Smooth muscle cell (in vitro differentiated cells): ENCODE measurements at regions not wholly inside any gene's neighbourhood (a gene's known extent, or its start where the extent isn't known, plus 50 kb on each side); places are given as distances from the start of the nearest gene placed in this dataset.

ENCODE experiments used
- DNase-seq: peaks from one replicate; lab custom pipeline; 2025; ENCODE audit not compliant: unreplicated experiment; lab: John Stamatoyannopoulos, UW
- H2AFZ ChIP-seq: fragments of 200-600 bp; sonication (generic); 2 replicates; pipeline ENCODE4 v1.6.0; 2016; ENCODE audit warnings: antibody characterized with exemption, low read depth, mild to moderate bottlenecking
- H3F3A ChIP-seq: fragments of 200-600 bp; sonication (generic); 2 replicates; pipeline ENCODE4 v1.6.0; 2017; ENCODE audit warnings: antibody characterized with exemption, low read depth
- H3K27ac ChIP-seq: fragments of 200-600 bp; sonication (generic); 2 replicates; pipeline ENCODE4 v1.5.1; 2016; ENCODE audit warnings: low read depth, mild to moderate bottlenecking
- H3K27me3 ChIP-seq: fragments of 200-600 bp; sonication (generic); 2 replicates; pipeline ENCODE4 v1.6.1; 2016; ENCODE audit warnings: low read depth, mild to moderate bottlenecking
- H3K36me3 ChIP-seq: fragments of 200-600 bp; sonication (generic); 2 replicates; pipeline ENCODE4 v1.5.1; 2016; ENCODE audit warnings: low read depth
- H3K4me1 ChIP-seq: fragments of 200-600 bp; sonication (generic); 2 replicates; pipeline ENCODE4 v1.5.1; 2016; ENCODE audit warnings: low read depth
- H3K4me2 ChIP-seq: fragments of 200-600 bp; sonication (generic); 2 replicates; pipeline ENCODE4 v1.6.0; 2016; ENCODE audit warnings: mild to moderate bottlenecking
- H3K4me3 ChIP-seq: fragments of 200-600 bp; sonication (generic); 2 replicates; pipeline ENCODE4 v1.5.1; 2016; ENCODE audit warnings: mild to moderate bottlenecking
- H3K79me2 ChIP-seq: fragments of 200-600 bp; sonication (generic); 2 replicates; pipeline ENCODE4 v1.6.0; 2016; ENCODE audit warnings: low read depth, mild to moderate bottlenecking
- H3K9ac ChIP-seq: fragments of 200-600 bp; sonication (generic); 2 replicates; pipeline ENCODE4 v1.6.0; 2016; ENCODE audit warnings: low read depth
- H3K9me3 ChIP-seq: fragments of 200-600 bp; sonication (generic); replicated peaks from 2 replicates; pipeline ENCODE4 v1.5.1; 2016; ENCODE audit warnings: low read depth
- H4K20me1 ChIP-seq: fragments of 200-600 bp; sonication (generic); 2 replicates; pipeline ENCODE4 v1.6.0; 2016; ENCODE audit warnings: low read depth
- WGBS: methylation state at CpG from one replicate; pipeline ENCODE4 v1.1.7; 2016; ENCODE audit warnings: low lambda C conversion rate; 5-methylcytosine and 5-hydroxymethylcytosine counted together
- TF ChIP-seq, protein P1 (sequence below): fragments of 200-600 bp; sonication (generic); IDR thresholded peaks from 2 replicates; pipeline ENCODE4 v1.5.1; 2017; ENCODE audit warnings: borderline replicate concordance, mild to moderate bottlenecking, antibody characterized with exemption; ENCODE audit not compliant: insufficient read depth, poor library complexity, severe bottlenecking

DNA sequence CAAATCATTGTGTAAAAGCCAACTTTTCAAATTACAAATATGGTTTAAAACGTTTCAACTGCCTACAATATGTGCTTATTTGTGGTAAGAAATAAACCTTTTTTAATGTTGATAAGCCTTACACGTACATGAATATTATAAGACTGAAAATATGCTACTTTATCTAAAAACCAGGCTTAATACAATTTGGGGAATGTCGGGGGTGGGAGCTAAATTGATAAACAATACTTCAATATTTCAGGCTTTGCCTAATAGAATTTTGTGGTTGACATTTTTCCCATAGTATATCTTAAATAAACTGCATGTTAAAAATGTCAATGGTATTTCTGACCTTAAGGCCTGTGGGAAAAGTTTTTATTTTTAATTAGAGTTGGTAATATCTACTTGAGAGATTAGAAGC lies 69.8 kb upstream of the SLIT2 start:
- Histone ChIP-seq H3F3A (no peaks in the 10 kb centered on the region), H3K27ac (no peak overlapping the region), H3K79me2 (no peaks in the 10 kb centered on the region), H3K4me3 (no peak overlapping the region), H4K20me1 (no peaks in the 10 kb centered on the region), H3K9ac (no peak overlapping the region), H2AFZ (no peak overlapping the region), H3K9me3 (peaks cover 5% of the 10 kb centered on the region), H3K36me3 (no peaks in the 10 kb centered on the region), H3K4me1 (no peaks in the 10 kb centered on the region), H3K27me3 (no peaks in the 10 kb centered on the region), H3K4me2 (no peak overlapping the region)
- TF ChIP-seq, protein P1, sequence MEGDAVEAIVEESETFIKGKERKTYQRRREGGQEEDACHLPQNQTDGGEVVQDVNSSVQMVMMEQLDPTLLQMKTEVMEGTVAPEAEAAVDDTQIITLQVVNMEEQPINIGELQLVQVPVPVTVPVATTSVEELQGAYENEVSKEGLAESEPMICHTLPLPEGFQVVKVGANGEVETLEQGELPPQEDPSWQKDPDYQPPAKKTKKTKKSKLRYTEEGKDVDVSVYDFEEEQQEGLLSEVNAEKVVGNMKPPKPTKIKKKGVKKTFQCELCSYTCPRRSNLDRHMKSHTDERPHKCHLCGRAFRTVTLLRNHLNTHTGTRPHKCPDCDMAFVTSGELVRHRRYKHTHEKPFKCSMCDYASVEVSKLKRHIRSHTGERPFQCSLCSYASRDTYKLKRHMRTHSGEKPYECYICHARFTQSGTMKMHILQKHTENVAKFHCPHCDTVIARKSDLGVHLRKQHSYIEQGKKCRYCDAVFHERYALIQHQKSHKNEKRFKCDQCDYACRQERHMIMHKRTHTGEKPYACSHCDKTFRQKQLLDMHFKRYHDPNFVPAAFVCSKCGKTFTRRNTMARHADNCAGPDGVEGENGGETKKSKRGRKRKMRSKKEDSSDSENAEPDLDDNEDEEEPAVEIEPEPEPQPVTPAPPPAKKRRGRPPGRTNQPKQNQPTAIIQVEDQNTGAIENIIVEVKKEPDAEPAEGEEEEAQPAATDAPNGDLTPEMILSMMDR: no peak
- no peak for DNase-seq
- WGBS: 81% methylated on average over 3 of the region's 3 CpGs

DNA sequence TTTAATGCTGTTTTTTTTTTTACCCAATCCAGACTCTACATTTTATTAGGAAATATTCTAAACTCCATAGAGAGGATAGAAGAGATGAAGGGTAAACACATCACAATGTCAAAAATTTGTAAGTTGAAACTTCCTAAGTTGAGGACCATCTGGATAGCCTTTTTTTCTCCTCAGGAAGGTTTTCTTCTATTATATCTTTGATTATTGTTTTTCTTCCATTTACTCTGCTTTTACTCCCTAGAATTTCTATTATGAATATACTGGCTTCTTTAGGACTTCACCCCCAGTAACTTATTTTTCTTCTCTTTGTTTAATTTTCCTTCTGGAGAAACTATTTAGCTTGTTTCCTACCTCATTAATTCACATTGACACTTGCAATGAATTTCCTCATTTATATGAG lies 71.2 kb upstream of the SLIT2 start:
- no peak overlapping the region for H3K9ac ChIP-seq
- TF ChIP-seq, protein P1: no peak
- H2AFZ ChIP-seq: no peak overlapping the region
- H3K27ac ChIP-seq: no peak overlapping the region
- H3K4me3 ChIP-seq: no peak overlapping the region
- DNase-seq: no peak
- H3K4me2 ChIP-seq: no peak overlapping the region
- H4K20me1 ChIP-seq: no peaks in the 10 kb centered on the region
- H3K27me3 ChIP-seq: no peaks in the 10 kb centered on the region
- H3K36me3 ChIP-seq: no peaks in the 10 kb centered on the region
- no peaks in the 10 kb centered on the region for H3K4me1 ChIP-seq
- H3K9me3 ChIP-seq: peaks cover 9% of the 10 kb centered on the region
- H3F3A ChIP-seq: no peaks in the 10 kb centered on the region
- no peaks in the 10 kb centered on the region for H3K79me2 ChIP-seq

DNA sequence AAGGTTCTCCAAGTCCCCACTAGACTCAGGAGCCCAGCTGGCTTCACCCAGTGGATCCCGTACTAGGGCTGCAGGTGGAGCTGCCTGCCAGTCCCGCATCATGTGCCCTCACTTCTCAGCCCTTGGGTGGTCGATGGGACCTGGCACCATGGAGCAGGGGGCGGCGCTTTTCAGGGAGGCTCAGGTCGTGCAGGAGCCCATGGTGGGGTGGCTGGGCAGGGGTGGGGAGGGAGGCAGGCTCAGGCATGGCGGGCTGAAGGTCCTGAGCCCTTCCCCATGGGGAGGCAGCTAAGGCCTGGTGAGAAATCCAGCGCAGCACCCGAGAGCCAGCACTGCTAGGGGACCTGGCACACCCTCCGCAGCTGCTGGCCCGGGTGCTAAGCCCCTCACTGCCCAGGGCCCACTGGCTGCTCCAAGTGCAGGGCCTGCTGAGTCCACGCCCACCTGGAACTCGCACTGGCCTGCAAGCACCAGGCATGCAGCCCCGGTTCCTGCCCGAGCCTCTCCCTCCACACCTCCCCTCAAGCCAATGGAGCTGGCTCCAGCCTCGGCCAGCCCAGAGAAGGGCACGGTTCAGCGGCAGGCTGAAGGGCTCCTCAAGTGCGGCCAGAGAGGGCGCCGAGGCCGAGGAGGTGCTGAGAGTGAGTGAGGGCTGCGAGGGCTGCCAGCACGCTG lies 72.7 kb upstream of the SLIT2 start:
- H3K9me3 ChIP-seq: peaks cover 9% of the 10 kb centered on the region
- DNase-seq: no peak
- no peaks in the 10 kb centered on the region for H3K4me1 ChIP-seq

More for the DNA sequence above, 72.7 kb upstream of the SLIT2 start:
- no peak overlapping the region for H3K4me2 ChIP-seq
- 95% methylated on average over 24 of the region's 24 CpGs for WGBS
- no peaks in the 10 kb centered on the region for H3K27me3 ChIP-seq
- H3F3A ChIP-seq: no peaks in the 10 kb centered on the region
- H3K4me3 ChIP-seq: no peak overlapping the region
- no peaks in the 10 kb centered on the region for H4K20me1 ChIP-seq
- TF ChIP-seq, protein P1: no peak
- H3K27ac ChIP-seq: no peak overlapping the region
- no peaks in the 10 kb centered on the region for H3K79me2 ChIP-seq
- no peak overlapping the region for H3K9ac ChIP-seq
- H3K36me3 ChIP-seq: no peaks in the 10 kb centered on the region
- H2AFZ ChIP-seq: no peak overlapping the region
